ENCODE measurements at regions not wholly inside any gene's neighbourhood (a gene's known extent, or its start where the extent isn't known, plus 50 kb on each side); places are given as distances from the start of the nearest gene placed in this dataset.
"Not testable (repeated sequence)": the region's sequence is repeated elsewhere in the genome, so short reads cannot be mapped to it uniquely, and the experiment has no call there.

DNA sequence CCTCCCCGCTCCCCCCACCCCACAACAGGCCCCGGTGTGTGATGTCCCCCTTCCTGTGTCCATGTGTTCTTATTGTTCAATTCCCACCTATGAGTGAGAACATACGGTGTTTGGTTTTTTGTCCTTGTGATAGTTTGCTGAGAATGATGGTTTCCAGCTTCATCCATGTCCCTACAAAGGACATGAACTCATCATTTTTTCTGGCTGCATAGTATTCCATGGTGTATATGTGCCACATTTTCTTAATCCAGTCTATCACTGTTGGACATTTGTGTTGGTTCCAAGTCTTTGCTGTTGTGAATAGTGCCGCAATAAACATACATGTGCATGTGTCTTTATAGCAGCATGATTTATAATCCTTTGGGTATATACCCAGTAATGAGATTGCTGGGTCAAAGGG is 104.3 kb downstream of the MTPN start:
- H3K9ac ChIP-seq (ENCODE audit: low read length in 3 of 3); intact Hi-C loops (cut with DNase I); H3K4me1 ChIP-seq (ENCODE audit: control insufficient read depth in 2 of 3, insufficient read depth in 2 of 3, low read depth in 1 of 3, low read length in 3 of 3); H3K4me3 ChIP-seq (ENCODE audit: low read length in 3 of 3); H3K9me3 ChIP-seq (ENCODE audit: control insufficient read depth in 2 of 3, insufficient read depth in 1 of 3, low read length in 3 of 3); H3K36me3 ChIP-seq (ENCODE audit: control insufficient read depth in 2 of 3, insufficient read depth in 3 of 3, low read length in 3 of 3); H3K27ac ChIP-seq (ENCODE audit: low read depth in 2 of 2, low read length in 2 of 2); FAIRE-seq; H3K27me3 ChIP-seq (ENCODE audit: control insufficient read depth, insufficient read depth, low read length); DNase-seq: not testable (repeated sequence)

DNA sequence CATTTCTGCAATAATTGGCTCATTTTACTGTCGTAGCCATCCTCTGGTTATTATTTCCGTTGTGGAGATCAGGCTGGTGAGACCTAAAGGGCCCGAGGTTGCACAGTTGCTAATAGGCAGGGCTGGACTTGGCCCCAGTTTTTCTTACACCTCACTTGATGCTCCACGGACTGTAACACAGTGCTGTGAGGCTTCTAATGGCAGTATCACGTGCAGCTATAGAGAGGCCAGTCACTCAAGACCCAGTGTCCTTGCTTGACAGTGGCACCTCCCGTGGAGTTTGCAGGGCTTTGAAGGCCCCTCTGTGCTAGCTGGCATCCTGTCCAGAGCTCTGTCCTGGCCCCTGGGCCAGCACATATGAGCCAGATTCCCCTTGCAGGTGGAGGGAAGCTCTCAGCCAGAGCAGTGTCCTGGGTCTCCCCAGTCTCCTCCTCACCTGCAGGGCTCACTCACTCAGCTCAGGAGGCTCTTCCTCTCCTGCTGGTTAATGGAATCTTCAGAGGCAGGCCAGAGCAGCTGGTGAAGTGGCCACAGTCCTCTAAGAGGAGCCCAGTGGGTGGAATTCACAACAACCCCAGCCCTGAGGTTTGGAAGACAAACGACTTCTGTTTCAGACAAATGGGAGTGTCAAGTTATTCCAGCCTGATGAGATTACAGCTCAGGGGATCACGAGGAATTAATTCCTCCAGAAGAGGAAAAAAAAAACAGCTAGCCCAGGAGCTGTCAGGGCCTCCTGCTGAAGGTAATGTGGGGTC is 114.2 kb upstream of the FAM180A start:
- intact Hi-C loops (cut with DNase I), result no loop called here
- Histone ChIP-seq H3K4me1 (ENCODE audit: control insufficient read depth in 2 of 3, insufficient read depth in 2 of 3, low read depth in 1 of 3, low read length in 3 of 3) (no peaks in the 10 kb centered on the region), H3K36me3 (ENCODE audit: control insufficient read depth in 2 of 3, insufficient read depth in 3 of 3, low read length in 3 of 3) (no peaks in the 10 kb centered on the region), H3K9me3 (ENCODE audit: control insufficient read depth in 2 of 3, insufficient read depth in 1 of 3, low read length in 3 of 3) (no peaks in the 10 kb centered on the region), H3K27ac (ENCODE audit: low read depth in 2 of 2, low read length in 2 of 2) (no peak overlapping the region), H3K9ac (ENCODE audit: low read length in 3 of 3) (no peak overlapping the region), H3K27me3 (ENCODE audit: control insufficient read depth, insufficient read depth, low read length) (no peaks in the 10 kb centered on the region), H3K4me3 (ENCODE audit: low read length in 3 of 3) (no peak overlapping the region)
- FAIRE-seq, result no peak
- DNase-seq, result peak in 3 of 5 donors; percentile 27 to 49 (median 35)
- TF ChIP-seq, protein P1, sequence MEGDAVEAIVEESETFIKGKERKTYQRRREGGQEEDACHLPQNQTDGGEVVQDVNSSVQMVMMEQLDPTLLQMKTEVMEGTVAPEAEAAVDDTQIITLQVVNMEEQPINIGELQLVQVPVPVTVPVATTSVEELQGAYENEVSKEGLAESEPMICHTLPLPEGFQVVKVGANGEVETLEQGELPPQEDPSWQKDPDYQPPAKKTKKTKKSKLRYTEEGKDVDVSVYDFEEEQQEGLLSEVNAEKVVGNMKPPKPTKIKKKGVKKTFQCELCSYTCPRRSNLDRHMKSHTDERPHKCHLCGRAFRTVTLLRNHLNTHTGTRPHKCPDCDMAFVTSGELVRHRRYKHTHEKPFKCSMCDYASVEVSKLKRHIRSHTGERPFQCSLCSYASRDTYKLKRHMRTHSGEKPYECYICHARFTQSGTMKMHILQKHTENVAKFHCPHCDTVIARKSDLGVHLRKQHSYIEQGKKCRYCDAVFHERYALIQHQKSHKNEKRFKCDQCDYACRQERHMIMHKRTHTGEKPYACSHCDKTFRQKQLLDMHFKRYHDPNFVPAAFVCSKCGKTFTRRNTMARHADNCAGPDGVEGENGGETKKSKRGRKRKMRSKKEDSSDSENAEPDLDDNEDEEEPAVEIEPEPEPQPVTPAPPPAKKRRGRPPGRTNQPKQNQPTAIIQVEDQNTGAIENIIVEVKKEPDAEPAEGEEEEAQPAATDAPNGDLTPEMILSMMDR (IDR thresholded peaks at IDR 0.05; ENCODE audit: borderline replicate concordance, extremely low read depth, insufficient read depth), result no peak

DNA sequence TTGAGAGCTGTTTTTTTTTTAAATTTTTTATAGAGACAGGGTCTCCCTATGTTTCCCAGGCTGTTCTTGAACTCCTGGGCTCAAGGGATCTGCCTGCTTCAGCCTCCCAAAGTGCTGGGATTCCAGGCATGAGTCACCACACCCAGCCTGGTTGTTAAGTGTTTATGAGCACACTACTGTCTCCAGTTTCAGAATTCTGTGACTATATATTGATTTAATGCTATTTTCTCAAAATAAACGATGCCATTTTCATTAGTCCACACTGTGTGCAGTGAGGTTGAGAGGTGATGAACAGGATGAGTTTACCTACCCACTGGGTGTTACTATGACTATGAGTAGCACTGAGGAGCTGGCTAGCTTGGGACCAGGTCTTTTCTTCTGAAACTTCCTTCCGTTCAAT is 110.9 kb upstream of the FAM180A start:
- FAIRE-seq, result no peak
- TF ChIP-seq, protein P1 (IDR thresholded peaks at IDR 0.05; ENCODE audit: borderline replicate concordance, extremely low read depth, insufficient read depth), result no peak
- no peaks in the 10 kb centered on the region for H3K36me3 ChIP-seq (ENCODE audit: control insufficient read depth in 2 of 3, insufficient read depth in 3 of 3, low read length in 3 of 3)
- intact Hi-C loops (cut with DNase I), result no loop called here
- no peaks in the 10 kb centered on the region for H3K9me3 ChIP-seq (ENCODE audit: control insufficient read depth in 2 of 3, insufficient read depth in 1 of 3, low read length in 3 of 3)
- no peak overlapping the region for H3K27ac ChIP-seq (ENCODE audit: low read depth in 2 of 2, low read length in 2 of 2)
- H3K4me1 ChIP-seq (ENCODE audit: control insufficient read depth in 2 of 3, insufficient read depth in 2 of 3, low read depth in 1 of 3, low read length in 3 of 3), result no peaks in the 10 kb centered on the region
- no peak overlapping the region for H3K9ac ChIP-seq (ENCODE audit: low read length in 3 of 3)
- H3K4me3 ChIP-seq (ENCODE audit: low read length in 3 of 3), result no peak overlapping the region
- no peak for DNase-seq
- H3K27me3 ChIP-seq (ENCODE audit: control insufficient read depth, insufficient read depth, low read length), result no peaks in the 10 kb centered on the region

DNA sequence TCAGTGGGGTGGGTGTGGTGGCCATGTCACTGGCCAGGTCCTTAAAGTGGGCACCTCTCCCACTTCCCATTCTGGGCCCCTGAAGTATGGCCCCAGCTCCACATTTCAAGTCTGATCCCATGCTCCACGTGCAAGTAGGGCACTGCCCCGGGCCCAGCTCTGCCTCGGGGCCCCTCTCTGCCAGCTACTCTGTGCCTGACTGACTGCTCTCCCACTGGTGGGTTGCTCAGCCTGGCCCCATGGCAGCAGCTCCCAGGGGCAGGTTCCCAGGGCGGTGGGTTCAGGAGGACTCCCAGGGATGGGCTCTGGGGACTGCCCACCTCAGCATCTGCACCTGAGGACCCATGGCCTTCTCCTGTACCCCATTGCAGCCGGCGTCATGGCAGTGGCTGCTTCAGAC is 110.2 kb upstream of the FAM180A start:
- no peak overlapping the region for H3K4me3 ChIP-seq (ENCODE audit: low read length in 3 of 3)
- no peak for DNase-seq
- FAIRE-seq, result no peak
- no peaks in the 10 kb centered on the region for H3K4me1 ChIP-seq (ENCODE audit: control insufficient read depth in 2 of 3, insufficient read depth in 2 of 3, low read depth in 1 of 3, low read length in 3 of 3)
- no peak overlapping the region for H3K9ac ChIP-seq (ENCODE audit: low read length in 3 of 3)
- H3K27me3 ChIP-seq (ENCODE audit: control insufficient read depth, insufficient read depth, low read length), result no peaks in the 10 kb centered on the region
- no peak overlapping the region for H3K27ac ChIP-seq (ENCODE audit: low read depth in 2 of 2, low read length in 2 of 2)
- H3K9me3 ChIP-seq (ENCODE audit: control insufficient read depth in 2 of 3, insufficient read depth in 1 of 3, low read length in 3 of 3), result no peaks in the 10 kb centered on the region
- intact Hi-C loops (cut with DNase I), result no loop called here
- TF ChIP-seq, protein P1 (IDR thresholded peaks at IDR 0.05; ENCODE audit: borderline replicate concordance, extremely low read depth, insufficient read depth), result no peak
- H3K36me3 ChIP-seq (ENCODE audit: control insufficient read depth in 2 of 3, insufficient read depth in 3 of 3, low read length in 3 of 3), result no peaks in the 10 kb centered on the region

Data from kidney (tissue), 13 donors.